ENCODE measurements at regions not wholly inside any gene's neighbourhood (a gene's known extent, or its start where the extent isn't known, plus 50 kb on each side); places are given as distances from the start of the nearest gene placed in this dataset.
"Not testable (repeated sequence)": the region's sequence is repeated elsewhere in the genome, so short reads cannot be mapped to it uniquely, and the experiment has no call there.

DNA sequence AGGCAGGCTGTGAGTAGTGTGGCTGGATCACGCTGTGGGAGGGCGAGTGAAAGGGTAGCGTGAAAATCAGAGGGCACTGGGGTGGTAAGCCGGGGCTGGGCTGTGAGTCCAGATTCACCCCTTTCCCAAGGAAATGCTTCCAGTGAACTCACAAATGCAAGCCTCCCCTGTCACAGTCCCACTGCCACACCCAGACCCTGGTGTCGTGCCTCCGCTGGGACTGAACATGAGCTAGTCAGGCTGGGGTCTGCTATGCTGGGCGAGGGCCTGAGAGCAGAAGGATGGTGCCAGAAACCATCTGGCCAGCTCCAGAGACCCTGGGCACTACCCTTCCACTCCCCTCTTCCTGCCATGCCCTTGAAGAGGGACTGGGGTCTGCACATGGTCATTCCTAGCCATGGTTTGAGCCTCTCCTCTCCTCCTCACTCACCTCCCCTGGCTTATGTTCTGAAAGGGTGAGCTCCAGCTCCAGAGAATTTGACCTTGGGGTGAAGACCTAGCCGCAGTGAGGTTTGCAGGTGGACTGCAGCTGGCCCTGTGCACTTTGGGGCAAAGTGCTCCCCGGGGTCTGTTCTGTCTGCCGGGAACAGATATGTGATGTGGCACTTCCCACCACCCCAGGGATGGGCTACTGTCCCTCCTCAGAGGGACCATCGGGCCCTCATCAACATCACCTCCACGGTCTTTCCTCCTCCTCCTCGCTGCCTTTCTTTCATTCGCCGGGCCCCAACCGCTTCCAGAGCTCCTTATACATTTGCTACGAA lies 365.6 kb downstream of the RPS6KC1 start:
- peaks cover 0 to 2% (median 0%) of the 10 kb centered on the region in 5 experiments for H3K27me3 ChIP-seq (replicated peaks in 2 of 5; ENCODE audit: control insufficient read depth in 4 of 5, insufficient read depth in 5 of 5, low read length in 4 of 5)
- POLR2A ChIA-PET, result no interaction called here
- 95% methylated on average over 13 of the region's 17 CpGs for WGBS (ENCODE audit: insufficient coverage)
- no peak overlapping the region for H3K4me3 ChIP-seq (ENCODE audit: control insufficient read depth in 1 of 7, extremely low read depth in 1 of 7, insufficient read depth in 4 of 7, low read depth in 2 of 7, low read length in 6 of 7)
- DNase-seq, result no peak
- no peak overlapping the region for H3K27ac ChIP-seq (ENCODE audit: insufficient read depth in 1 of 2, low read depth in 1 of 2, low read length in 2 of 2, poor library complexity in 1 of 2, severe bottlenecking in 2 of 2)
- H3K36me3 ChIP-seq (ENCODE audit: control insufficient read depth in 4 of 4, insufficient read depth in 4 of 4, low read length in 3 of 4), result no peaks in the 10 kb centered on the region
- H3K4me1 ChIP-seq (ENCODE audit: control extremely low read depth in 1 of 4, control insufficient read depth in 4 of 4, insufficient read depth in 4 of 4, low read length in 3 of 4), result no peaks in the 10 kb centered on the region
- CTCF ChIA-PET, result no interaction called here
- H3K9me3 ChIP-seq (ENCODE audit: control extremely low read depth in 1 of 5, control insufficient read depth in 4 of 5, insufficient read depth in 2 of 5, low read depth in 1 of 5, low read length in 4 of 5), result no peaks in the 10 kb centered on the region

- CTCF ChIA-PET, result interaction anchor here (1.1 kb wide), 1 partner anchor 19 kb away, joined by 3 read pairs; no protein-coding TSS in a partner anchor
These were observed 366.3 kb downstream of the RPS6KC1 start for GRCh38 chr1:213417225-213417820.

GRCh38 chr1:213417846-213418245 lies 366.8 kb downstream of the RPS6KC1 start:
- POLR2A ChIA-PET, result no interaction called here
- Histone ChIP-seq H3K36me3 (ENCODE audit: control insufficient read depth in 4 of 4, insufficient read depth in 4 of 4, low read length in 3 of 4) (no peaks in the 10 kb centered on the region), H3K9me3 (ENCODE audit: control extremely low read depth in 1 of 5, control insufficient read depth in 4 of 5, insufficient read depth in 2 of 5, low read depth in 1 of 5, low read length in 4 of 5) (no peaks in the 10 kb centered on the region), H3K27ac (ENCODE audit: insufficient read depth in 1 of 2, low read depth in 1 of 2, low read length in 2 of 2, poor library complexity in 1 of 2, severe bottlenecking in 2 of 2) (no peak overlapping the region), H3K4me3 (ENCODE audit: control insufficient read depth in 1 of 7, extremely low read depth in 1 of 7, insufficient read depth in 4 of 7, low read depth in 2 of 7, low read length in 6 of 7) (no peak overlapping the region), H3K27me3 (replicated peaks in 2 of 5; ENCODE audit: control insufficient read depth in 4 of 5, insufficient read depth in 5 of 5, low read length in 4 of 5) (peaks cover 0 to 4% (median 0%) of the 10 kb centered on the region in 5 experiments), H3K4me1 (ENCODE audit: control extremely low read depth in 1 of 4, control insufficient read depth in 4 of 4, insufficient read depth in 4 of 4, low read length in 3 of 4) (no peaks in the 10 kb centered on the region)
- 94% methylated on average over 2 of the region's 5 CpGs for WGBS (ENCODE audit: insufficient coverage)
- DNase-seq, result no peak
- CTCF ChIA-PET, result interaction anchor here (1.1 kb wide), 1 partner anchor 19 kb away, joined by 3 read pairs; no protein-coding TSS in a partner anchor

More at GRCh38 chr1:213417225-213417820, 366.3 kb downstream of the RPS6KC1 start:
- DNase-seq, result no peak
- no peaks in the 10 kb centered on the region for H3K36me3 ChIP-seq (ENCODE audit: control insufficient read depth in 4 of 4, insufficient read depth in 4 of 4, low read length in 3 of 4)
- H3K27me3 ChIP-seq (replicated peaks in 2 of 5; ENCODE audit: control insufficient read depth in 4 of 5, insufficient read depth in 5 of 5, low read length in 4 of 5), result peaks cover 0 to 3% (median 0%) of the 10 kb centered on the region in 5 experiments
- WGBS (ENCODE audit: insufficient coverage), result 95% methylated on average over 8 of the region's 14 CpGs
- POLR2A ChIA-PET, result no interaction called here
- H3K27ac ChIP-seq (ENCODE audit: insufficient read depth in 1 of 2, low read depth in 1 of 2, low read length in 2 of 2, poor library complexity in 1 of 2, severe bottlenecking in 2 of 2), result no peak overlapping the region
- H3K4me1 ChIP-seq (ENCODE audit: control extremely low read depth in 1 of 4, control insufficient read depth in 4 of 4, insufficient read depth in 4 of 4, low read length in 3 of 4), result no peaks in the 10 kb centered on the region
- no peak overlapping the region for H3K4me3 ChIP-seq (ENCODE audit: control insufficient read depth in 1 of 7, extremely low read depth in 1 of 7, insufficient read depth in 4 of 7, low read depth in 2 of 7, low read length in 6 of 7)
- H3K9me3 ChIP-seq (ENCODE audit: control extremely low read depth in 1 of 5, control insufficient read depth in 4 of 5, insufficient read depth in 2 of 5, low read depth in 1 of 5, low read length in 4 of 5), result no peaks in the 10 kb centered on the region

- POLR2A ChIA-PET, result no interaction called here
- DNase-seq, result no peak
- 74% methylated on average over 14 of the region's 19 CpGs for WGBS (ENCODE audit: insufficient coverage)
- peaks cover 0 to 4% (median 0%) of the 10 kb centered on the region in 5 experiments for H3K27me3 ChIP-seq (replicated peaks in 2 of 5; ENCODE audit: control insufficient read depth in 4 of 5, insufficient read depth in 5 of 5, low read length in 4 of 5)
- H3K36me3 ChIP-seq (ENCODE audit: control insufficient read depth in 4 of 4, insufficient read depth in 4 of 4, low read length in 3 of 4), result no peaks in the 10 kb centered on the region
- no peak overlapping the region for H3K27ac ChIP-seq (ENCODE audit: insufficient read depth in 1 of 2, low read depth in 1 of 2, low read length in 2 of 2, poor library complexity in 1 of 2, severe bottlenecking in 2 of 2)
- CTCF ChIA-PET, result interaction anchor here (1.1 kb wide), 1 partner anchor 20 kb away, joined by 3 read pairs; no protein-coding TSS in a partner anchor
- H3K4me3 ChIP-seq (ENCODE audit: control insufficient read depth in 1 of 7, extremely low read depth in 1 of 7, insufficient read depth in 4 of 7, low read depth in 2 of 7, low read length in 6 of 7), result no peak overlapping the region
- no peaks in the 10 kb centered on the region for H3K4me1 ChIP-seq (ENCODE audit: control extremely low read depth in 1 of 4, control insufficient read depth in 4 of 4, insufficient read depth in 4 of 4, low read length in 3 of 4)
- no peaks in the 10 kb centered on the region for H3K9me3 ChIP-seq (ENCODE audit: control extremely low read depth in 1 of 5, control insufficient read depth in 4 of 5, insufficient read depth in 2 of 5, low read depth in 1 of 5, low read length in 4 of 5)
These were observed 367.4 kb downstream of the RPS6KC1 start for GRCh38 chr1:213418268-213419071.

DNA sequence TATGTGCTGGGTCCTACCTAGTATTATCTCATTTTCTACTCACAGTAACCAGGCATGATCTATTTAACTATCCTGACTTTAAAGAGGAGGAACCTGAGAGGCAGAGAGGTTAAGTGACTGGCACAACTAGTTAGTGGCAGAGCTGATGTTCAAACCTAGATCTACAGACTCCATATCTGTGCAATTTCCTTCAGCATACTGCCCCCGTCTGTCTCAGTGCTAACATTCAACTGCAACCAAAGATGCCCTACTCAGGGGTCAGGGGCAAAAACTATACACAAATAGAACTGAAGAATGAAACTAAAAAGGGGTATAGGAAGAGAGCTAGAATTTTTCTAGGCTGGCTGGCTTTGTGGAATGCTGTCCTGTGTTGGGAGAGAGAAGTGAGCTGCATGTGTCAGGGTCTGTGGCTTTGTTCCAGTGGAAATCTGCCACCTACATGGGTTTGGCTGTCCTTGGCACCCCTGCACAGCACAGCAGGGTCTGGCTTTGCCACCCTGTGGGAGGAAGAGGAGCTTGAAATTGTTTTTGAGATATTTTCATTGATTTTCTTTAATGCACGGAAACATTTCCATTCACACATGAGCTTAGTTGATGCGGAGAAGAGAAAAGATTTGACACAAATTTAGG lies 368.5 kb downstream of the RPS6KC1 start:
- ChIA-PET POLR2A (no interaction called here), CTCF (no interaction called here)
- Histone ChIP-seq H3K27ac (ENCODE audit: insufficient read depth in 1 of 2, low read depth in 1 of 2, low read length in 2 of 2, poor library complexity in 1 of 2, severe bottlenecking in 2 of 2) (no peak overlapping the region), H3K9me3 (ENCODE audit: control extremely low read depth in 1 of 5, control insufficient read depth in 4 of 5, insufficient read depth in 2 of 5, low read depth in 1 of 5, low read length in 4 of 5) (no peaks in the 10 kb centered on the region), H3K4me1 (ENCODE audit: control extremely low read depth in 1 of 4, control insufficient read depth in 4 of 4, insufficient read depth in 4 of 4, low read length in 3 of 4) (no peaks in the 10 kb centered on the region), H3K4me3 (ENCODE audit: control insufficient read depth in 1 of 7, extremely low read depth in 1 of 7, insufficient read depth in 4 of 7, low read depth in 2 of 7, low read length in 6 of 7) (no peak overlapping the region), H3K36me3 (ENCODE audit: control insufficient read depth in 4 of 4, insufficient read depth in 4 of 4, low read length in 3 of 4) (no peaks in the 10 kb centered on the region), H3K27me3 (replicated peaks in 2 of 5; ENCODE audit: control insufficient read depth in 4 of 5, insufficient read depth in 5 of 5, low read length in 4 of 5) (peaks cover 0 to 4% (median 0%) of the 10 kb centered on the region in 5 experiments)
- DNase-seq, result no peak
- WGBS (ENCODE audit: insufficient coverage), result 93% methylated on average over 2 of the region's 3 CpGs

- H3K27ac ChIP-seq (ENCODE audit: insufficient read depth in 1 of 2, low read depth in 1 of 2, low read length in 2 of 2, poor library complexity in 1 of 2, severe bottlenecking in 2 of 2); DNase-seq; H3K9me3 ChIP-seq (ENCODE audit: control extremely low read depth in 1 of 5, control insufficient read depth in 4 of 5, insufficient read depth in 2 of 5, low read depth in 1 of 5, low read length in 4 of 5); H3K4me3 ChIP-seq (ENCODE audit: control insufficient read depth in 1 of 7, extremely low read depth in 1 of 7, insufficient read depth in 4 of 7, low read depth in 2 of 7, low read length in 6 of 7); H3K27me3 ChIP-seq (replicated peaks in 2 of 5; ENCODE audit: control insufficient read depth in 4 of 5, insufficient read depth in 5 of 5, low read length in 4 of 5); CTCF ChIA-PET; POLR2A ChIA-PET; H3K36me3 ChIP-seq (ENCODE audit: control insufficient read depth in 4 of 4, insufficient read depth in 4 of 4, low read length in 3 of 4); H3K4me1 ChIP-seq (ENCODE audit: control extremely low read depth in 1 of 4, control insufficient read depth in 4 of 4, insufficient read depth in 4 of 4, low read length in 3 of 4): not testable (repeated sequence)
- 100% methylated on average over 3 of the region's 7 CpGs for WGBS (ENCODE audit: insufficient coverage)
These were observed 370.1 kb downstream of the RPS6KC1 start for GRCh38 chr1:213421178-213421577.

Data from common myeloid progenitor, CD34-positive (primary cell).